Adrenal gland (tissue), 5 donors: ENCODE measurements at regions not wholly inside any gene's neighbourhood (a gene's known extent, or its start where the extent isn't known, plus 50 kb on each side); places are given as distances from the start of the nearest gene placed in this dataset.

ENCODE experiments used
- CTCF ChIP-seq, 6 experiments: fragments of 450-650 bp in 4 of 6; fragments of 200-600 bp in 2 of 6; sonication (generic) in 1 of 6; IDR thresholded peaks; 1 replicate in 5 of 6; 2 replicates in 1 of 6; pipeline versions ENCODE4 v1.5.1 to v1.8.0; 2016 to 2021; ENCODE audit warnings: antibody characterized with exemption in 6 of 6, mild to moderate bottlenecking in 2 of 6, moderate library complexity in 1 of 6
- POLR2A ChIP-seq, 2 donors: fragments of 450-650 bp; IDR thresholded peaks; one replicate each; pipeline ENCODE4 v1.6.1; 2017; ENCODE audit warnings: antibody characterized with exemption in 2 of 2, mild to moderate bottlenecking in 2 of 2, moderate library complexity in 1 of 2
- donor health status: DM: no; HTN: no; CAD: no.

- TF ChIP-seq CTCF (IDR thresholded peaks at IDR 0.05), result no peak
- no peak for TF ChIP-seq POLR2A (IDR thresholded peaks at IDR 0.05)
Measured at GRCh38 chr1:30449003-30449402, 274.4 kb downstream of the MATN1 start.
